Astrocyte (in vitro differentiated cells and primary cell): ENCODE measurements at regions not wholly inside any gene's neighbourhood (a gene's known extent, or its start where the extent isn't known, plus 50 kb on each side); places are given as distances from the start of the nearest gene placed in this dataset.

Experiments
- DNase-seq: peaks from one replicate; pipeline ENCODE4 v3.0.0-alpha.2; 2010; ENCODE audit warnings: low read depth
- FAIRE-seq: peaks from 2 replicates; lab custom pipeline; 2011; peaks lifted over from hg19 to GRCh38; lab: Jason Lieb, UNC
- H2AFZ ChIP-seq: 2 replicates; pipeline ENCODE4 v1.6.0; 2012; ENCODE audit warnings: low read depth, low read length, inconsistent platforms
- H3K27ac ChIP-seq: 2 replicates; pipeline ENCODE4 v1.5.1; 2011; ENCODE audit warnings: low read depth, low read length, inconsistent platforms
- H3K27me3 ChIP-seq: 2 replicates; pipeline ENCODE4 v1.6.0; 2011; ENCODE audit warnings: low read length, inconsistent platforms; ENCODE audit not compliant: insufficient read depth
- H3K36me3 ChIP-seq: 2 replicates; pipeline ENCODE4 v1.5.1; 2011; ENCODE audit warnings: low read length, inconsistent platforms; ENCODE audit not compliant: insufficient read depth
- H3K4me1 ChIP-seq: 2 replicates; pipeline ENCODE4 v1.5.1; 2011; ENCODE audit warnings: low read length, inconsistent platforms; ENCODE audit not compliant: insufficient read depth
- H3K4me2 ChIP-seq: 2 replicates; pipeline ENCODE4 v1.6.0; 2012; ENCODE audit warnings: low read length, inconsistent platforms
- H3K4me3 ChIP-seq: 2 replicates; pipeline ENCODE4 v1.5.1; 2011; ENCODE audit warnings: low read depth, mild to moderate bottlenecking, low read length, inconsistent platforms; ENCODE audit not compliant: insufficient read depth
- H3K79me2 ChIP-seq: 2 replicates; pipeline ENCODE4 v1.6.0; 2012; ENCODE audit warnings: mild to moderate bottlenecking, low read length, inconsistent platforms; ENCODE audit not compliant: insufficient read depth
- H3K9ac ChIP-seq: 2 replicates; pipeline ENCODE4 v1.6.0; 2012; ENCODE audit warnings: mild to moderate bottlenecking, low read length, inconsistent platforms
- H3K9me3 ChIP-seq: 2 replicates; pipeline ENCODE4 v1.5.1; 2012; ENCODE audit warnings: low read depth, mild to moderate bottlenecking, low read length, inconsistent platforms; ENCODE audit not compliant: insufficient read depth
- H4K20me1 ChIP-seq: 2 replicates; pipeline ENCODE4 v1.6.0; 2012; ENCODE audit warnings: low read length, inconsistent platforms; ENCODE audit not compliant: insufficient read depth
- H3K27ac Mint-ChIP-seq: one replicate; pipeline ENCODE4 v1.8.0; 2021; ENCODE audit warnings: mild to moderate bottlenecking, mixed read lengths; ENCODE audit not compliant: unreplicated experiment
- H3K27me3 Mint-ChIP-seq: one replicate; pipeline ENCODE4 v1.8.0; 2021; ENCODE audit warnings: low read depth, mixed read lengths; ENCODE audit not compliant: unreplicated experiment
- H3K36me3 Mint-ChIP-seq: one replicate; pipeline ENCODE4 v1.8.0; 2021; ENCODE audit warnings: low read depth, mixed read lengths; ENCODE audit not compliant: unreplicated experiment
- H3K4me1 Mint-ChIP-seq: one replicate; pipeline ENCODE4 v1.8.0; 2021; ENCODE audit warnings: low read depth, mixed read lengths; ENCODE audit not compliant: unreplicated experiment
- H3K4me3 Mint-ChIP-seq: one replicate; pipeline ENCODE4 v1.8.0; 2021; ENCODE audit warnings: mild to moderate bottlenecking, moderate library complexity, mixed read lengths; ENCODE audit not compliant: unreplicated experiment
- H3K9me3 Mint-ChIP-seq: one replicate; pipeline ENCODE4 v1.8.0; 2021; ENCODE audit warnings: mild to moderate bottlenecking, mixed read lengths; ENCODE audit not compliant: unreplicated experiment
- EZH2 ChIP-seq: IDR thresholded peaks from 2 replicates; pipeline ENCODE4 v1.6.1; 2012; ENCODE audit warnings: mild to moderate bottlenecking, low read length, inconsistent platforms; ENCODE audit not compliant: insufficient read depth
- TF ChIP-seq, protein P1 (sequence below): IDR thresholded peaks from 2 replicates; pipeline ENCODE4 v1.5.1; 2011; ENCODE audit warnings: low read depth, mild to moderate bottlenecking, inconsistent platforms, low read length, moderate library complexity; ENCODE audit not compliant: insufficient read depth

DNA sequence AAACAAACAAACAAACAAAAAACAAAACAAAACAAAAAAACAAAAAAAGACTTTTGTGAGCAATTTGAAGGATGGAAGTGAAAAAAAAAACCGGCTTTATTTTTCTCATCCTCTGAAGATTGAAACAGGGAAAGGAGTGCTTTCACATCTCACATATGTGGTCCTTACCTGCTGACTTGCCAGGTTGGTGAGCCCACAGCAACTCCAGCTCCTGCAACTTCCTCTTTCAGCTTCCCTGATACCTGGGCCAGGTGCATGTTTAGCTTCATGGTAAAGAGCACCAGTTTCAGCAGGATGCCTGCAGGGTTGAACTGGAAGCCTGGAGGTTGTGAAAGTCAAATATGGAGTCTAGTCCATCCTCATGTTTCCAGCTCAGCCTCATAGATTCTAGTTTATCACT lies 221.2 kb upstream of the OTX2 start:
- Mint-ChIP-seq H3K27me3 (no peaks in the 10 kb centered on the region), H3K4me1 (no peaks in the 10 kb centered on the region), H3K9me3 (peaks cover 4% of the 10 kb centered on the region), H3K4me3 (no peak overlapping the region), H3K27ac (no peak overlapping the region), H3K36me3 (no peaks in the 10 kb centered on the region)
- Histone ChIP-seq H2AFZ (no peak overlapping the region), H4K20me1 (no peaks in the 10 kb centered on the region), H3K4me1 (no peaks in the 10 kb centered on the region), H3K36me3 (no peaks in the 10 kb centered on the region), H3K27me3 (no peaks in the 10 kb centered on the region), H3K4me3 (no peak overlapping the region), H3K9me3 (no peaks in the 10 kb centered on the region), H3K4me2 (no peak overlapping the region), H3K9ac (no peak overlapping the region), H3K27ac (no peak overlapping the region), H3K79me2 (no peaks in the 10 kb centered on the region)
- FAIRE-seq (no peak), DNase-seq (no peak)
- TF ChIP-seq EZH2: no peak
- TF ChIP-seq, protein P1, sequence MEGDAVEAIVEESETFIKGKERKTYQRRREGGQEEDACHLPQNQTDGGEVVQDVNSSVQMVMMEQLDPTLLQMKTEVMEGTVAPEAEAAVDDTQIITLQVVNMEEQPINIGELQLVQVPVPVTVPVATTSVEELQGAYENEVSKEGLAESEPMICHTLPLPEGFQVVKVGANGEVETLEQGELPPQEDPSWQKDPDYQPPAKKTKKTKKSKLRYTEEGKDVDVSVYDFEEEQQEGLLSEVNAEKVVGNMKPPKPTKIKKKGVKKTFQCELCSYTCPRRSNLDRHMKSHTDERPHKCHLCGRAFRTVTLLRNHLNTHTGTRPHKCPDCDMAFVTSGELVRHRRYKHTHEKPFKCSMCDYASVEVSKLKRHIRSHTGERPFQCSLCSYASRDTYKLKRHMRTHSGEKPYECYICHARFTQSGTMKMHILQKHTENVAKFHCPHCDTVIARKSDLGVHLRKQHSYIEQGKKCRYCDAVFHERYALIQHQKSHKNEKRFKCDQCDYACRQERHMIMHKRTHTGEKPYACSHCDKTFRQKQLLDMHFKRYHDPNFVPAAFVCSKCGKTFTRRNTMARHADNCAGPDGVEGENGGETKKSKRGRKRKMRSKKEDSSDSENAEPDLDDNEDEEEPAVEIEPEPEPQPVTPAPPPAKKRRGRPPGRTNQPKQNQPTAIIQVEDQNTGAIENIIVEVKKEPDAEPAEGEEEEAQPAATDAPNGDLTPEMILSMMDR: no peak

DNA sequence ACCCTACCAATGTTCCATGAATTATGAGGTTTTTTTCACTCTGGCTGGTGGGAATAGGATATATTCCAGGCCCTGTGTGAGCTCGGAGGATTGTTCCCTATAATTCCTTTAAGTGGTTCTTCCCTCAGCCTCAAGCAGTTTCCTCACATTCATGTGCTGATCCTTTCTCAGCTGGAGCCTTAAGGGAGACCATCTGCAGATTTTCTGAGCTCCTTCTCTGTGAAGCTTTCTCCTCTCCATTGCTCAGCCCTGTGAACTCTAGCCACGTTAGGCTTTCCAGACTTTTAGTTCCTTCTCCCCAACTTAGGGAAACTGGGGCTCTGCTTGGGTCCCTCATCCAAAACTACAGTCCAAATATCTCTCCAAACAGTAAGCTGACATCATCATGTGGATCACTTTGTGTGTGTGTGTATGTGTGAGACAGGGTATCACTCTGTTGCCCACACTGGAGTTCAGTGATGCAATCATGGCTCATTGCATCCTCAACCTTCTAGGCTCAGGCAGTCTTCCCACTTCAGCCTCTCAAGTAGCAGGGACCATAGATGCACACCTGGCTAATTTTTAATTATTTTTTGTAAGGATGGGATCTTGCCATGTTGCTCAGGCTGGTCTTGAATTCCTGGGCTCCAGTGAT lies 219.5 kb upstream of the OTX2 start:
- Histone ChIP-seq H3K79me2 (no peaks in the 10 kb centered on the region), H3K36me3 (no peaks in the 10 kb centered on the region), H3K27me3 (no peaks in the 10 kb centered on the region), H4K20me1 (no peaks in the 10 kb centered on the region), H3K27ac (no peak overlapping the region), H3K4me2 (no peak overlapping the region), H3K4me3 (no peak overlapping the region), H3K9me3 (no peaks in the 10 kb centered on the region), H3K9ac (no peak overlapping the region), H2AFZ (no peak overlapping the region), H3K4me1 (no peaks in the 10 kb centered on the region)
- no peaks in the 10 kb centered on the region for H3K27me3 Mint-ChIP-seq
- H3K4me3 Mint-ChIP-seq: no peak overlapping the region
- no peak overlapping the region for H3K27ac Mint-ChIP-seq
- FAIRE-seq (no peak), DNase-seq (no peak)
- H3K4me1 Mint-ChIP-seq: no peaks in the 10 kb centered on the region
- no peaks in the 10 kb centered on the region for H3K36me3 Mint-ChIP-seq
- H3K9me3 Mint-ChIP-seq: peaks cover 4% of the 10 kb centered on the region
- TF ChIP-seq EZH2: no peak
- TF ChIP-seq, protein P1: no peak

DNA sequence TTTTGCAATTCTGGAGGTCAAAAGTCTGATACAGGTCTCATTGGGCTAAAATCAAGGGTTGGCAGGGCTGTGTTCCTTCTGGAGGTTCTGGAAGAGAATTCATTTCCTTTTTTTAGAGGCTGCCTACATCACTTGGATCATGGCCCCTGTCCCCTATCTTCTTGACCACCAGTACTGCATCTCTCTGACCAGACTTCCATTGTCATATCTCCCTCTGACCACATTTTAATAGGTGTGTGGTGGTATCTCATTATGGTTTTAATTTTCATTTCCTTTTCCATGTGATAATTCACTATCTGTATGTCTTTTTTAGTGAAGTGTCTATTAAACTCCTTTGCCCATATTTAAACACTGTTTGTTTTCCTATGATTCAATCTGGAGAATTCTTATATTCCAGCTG lies 215.2 kb upstream of the OTX2 start:
- no peaks in the 10 kb centered on the region for H3K27me3 ChIP-seq
- H3K27ac ChIP-seq: no peak overlapping the region
- no peaks in the 10 kb centered on the region for H3K79me2 ChIP-seq
- H4K20me1 ChIP-seq: no peaks in the 10 kb centered on the region
- FAIRE-seq: no peak
- H3K36me3 Mint-ChIP-seq: no peaks in the 10 kb centered on the region
- no peak for DNase-seq
- H3K9ac ChIP-seq: no peak overlapping the region
- no peak overlapping the region for H3K27ac Mint-ChIP-seq
- H3K4me2 ChIP-seq: no peak overlapping the region
- H3K4me3 Mint-ChIP-seq: no peak overlapping the region
- H3K9me3 ChIP-seq: no peaks in the 10 kb centered on the region
- no peak overlapping the region for H2AFZ ChIP-seq
- no peaks in the 10 kb centered on the region for H3K36me3 ChIP-seq
- H3K4me3 ChIP-seq: no peak overlapping the region
- no peaks in the 10 kb centered on the region for H3K4me1 Mint-ChIP-seq
- H3K9me3 Mint-ChIP-seq: no peaks in the 10 kb centered on the region
- TF ChIP-seq, protein P1: no peak
- no peak for TF ChIP-seq EZH2
- no peaks in the 10 kb centered on the region for H3K4me1 ChIP-seq
- no peaks in the 10 kb centered on the region for H3K27me3 Mint-ChIP-seq
